AG09319 (cell line): ENCODE measurements at regions not wholly inside any gene's neighbourhood (a gene's known extent, or its start where the extent isn't known, plus 50 kb on each side); places are given as distances from the start of the nearest gene placed in this dataset.
"Not testable (repeated sequence)": the region's sequence is repeated elsewhere in the genome, so short reads cannot be mapped to it uniquely, and the experiment has no call there.

ENCODE experiments used
- DNase-seq: peaks from one replicate; pipeline ENCODE4 v3.0.0-alpha.2; 2010; ENCODE audit warnings: low read depth; ENCODE audit errors: extremely low read depth
- TF ChIP-seq, protein P1 (sequence below): IDR thresholded peaks from 2 replicates; pipeline ENCODE4 v1.5.1; 2011; ENCODE audit warnings: low read depth, mild to moderate bottlenecking, inconsistent platforms, low read length, moderate library complexity

DNA sequence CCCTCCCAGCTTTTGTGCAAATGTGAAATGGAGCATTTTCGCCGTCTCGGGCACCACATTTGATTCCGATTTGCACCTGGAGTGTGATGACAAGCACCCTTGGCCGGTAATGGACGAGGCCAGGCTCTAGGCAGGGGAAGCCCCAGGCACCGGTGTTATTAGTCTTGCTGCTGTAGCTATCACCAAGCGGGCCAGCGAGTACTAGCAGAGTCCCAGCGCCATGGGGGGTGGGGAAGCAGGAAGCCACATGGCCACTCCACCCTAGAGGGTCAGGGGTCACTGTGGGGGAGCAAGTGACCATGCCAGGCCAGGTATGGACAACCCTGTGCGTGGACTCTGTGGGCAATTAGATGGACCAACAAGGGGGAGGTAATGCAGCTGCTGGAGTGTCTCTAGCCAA, 88.8 kb downstream of the CPZ start:
- TF ChIP-seq, protein P1, sequence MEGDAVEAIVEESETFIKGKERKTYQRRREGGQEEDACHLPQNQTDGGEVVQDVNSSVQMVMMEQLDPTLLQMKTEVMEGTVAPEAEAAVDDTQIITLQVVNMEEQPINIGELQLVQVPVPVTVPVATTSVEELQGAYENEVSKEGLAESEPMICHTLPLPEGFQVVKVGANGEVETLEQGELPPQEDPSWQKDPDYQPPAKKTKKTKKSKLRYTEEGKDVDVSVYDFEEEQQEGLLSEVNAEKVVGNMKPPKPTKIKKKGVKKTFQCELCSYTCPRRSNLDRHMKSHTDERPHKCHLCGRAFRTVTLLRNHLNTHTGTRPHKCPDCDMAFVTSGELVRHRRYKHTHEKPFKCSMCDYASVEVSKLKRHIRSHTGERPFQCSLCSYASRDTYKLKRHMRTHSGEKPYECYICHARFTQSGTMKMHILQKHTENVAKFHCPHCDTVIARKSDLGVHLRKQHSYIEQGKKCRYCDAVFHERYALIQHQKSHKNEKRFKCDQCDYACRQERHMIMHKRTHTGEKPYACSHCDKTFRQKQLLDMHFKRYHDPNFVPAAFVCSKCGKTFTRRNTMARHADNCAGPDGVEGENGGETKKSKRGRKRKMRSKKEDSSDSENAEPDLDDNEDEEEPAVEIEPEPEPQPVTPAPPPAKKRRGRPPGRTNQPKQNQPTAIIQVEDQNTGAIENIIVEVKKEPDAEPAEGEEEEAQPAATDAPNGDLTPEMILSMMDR, result no peak
- DNase-seq, result no peak

DNA sequence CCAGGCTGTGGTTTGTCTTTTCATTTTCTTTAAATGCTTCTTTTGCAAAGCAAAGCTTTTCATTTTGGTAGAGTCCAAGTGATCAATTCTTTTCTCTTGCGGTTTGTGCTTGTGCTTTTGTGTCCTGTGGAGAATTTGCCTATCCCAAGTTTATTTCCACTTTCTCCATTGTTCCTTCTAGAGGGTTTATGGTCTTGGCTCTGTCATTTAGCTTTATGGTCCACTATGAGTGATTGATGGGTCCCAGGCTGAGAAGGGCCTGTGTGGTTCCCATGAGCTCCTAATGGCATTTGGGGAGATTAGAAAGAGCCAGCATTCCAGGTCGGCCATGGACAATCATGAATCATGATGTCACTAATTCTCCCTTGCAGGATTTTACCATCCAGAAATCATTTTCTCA, 86.5 kb downstream of the CPZ start:
- DNase-seq, result no peak
- TF ChIP-seq, protein P1, result no peak

DNA sequence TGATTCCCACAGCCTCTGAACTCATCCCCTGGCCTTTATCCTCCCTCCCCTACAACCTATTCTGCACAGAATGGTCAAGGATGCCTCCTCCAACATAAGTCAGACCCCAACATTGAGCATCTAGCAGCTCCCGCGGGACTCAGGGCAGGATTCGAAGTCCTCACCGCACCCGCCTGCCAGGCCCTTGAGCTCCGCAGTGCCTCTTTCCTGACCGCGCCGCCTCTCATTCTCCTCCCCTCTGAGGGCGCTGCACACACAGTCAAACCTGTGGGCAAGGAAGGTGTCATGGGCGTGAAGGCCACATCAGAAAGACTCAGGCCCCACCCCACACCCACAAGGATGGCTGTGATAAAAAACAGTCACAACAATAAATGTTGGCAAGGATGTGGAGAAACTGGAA, 84.1 kb downstream of the CPZ start:
- TF ChIP-seq, protein P1, result no peak
- no peak for DNase-seq

DNA sequence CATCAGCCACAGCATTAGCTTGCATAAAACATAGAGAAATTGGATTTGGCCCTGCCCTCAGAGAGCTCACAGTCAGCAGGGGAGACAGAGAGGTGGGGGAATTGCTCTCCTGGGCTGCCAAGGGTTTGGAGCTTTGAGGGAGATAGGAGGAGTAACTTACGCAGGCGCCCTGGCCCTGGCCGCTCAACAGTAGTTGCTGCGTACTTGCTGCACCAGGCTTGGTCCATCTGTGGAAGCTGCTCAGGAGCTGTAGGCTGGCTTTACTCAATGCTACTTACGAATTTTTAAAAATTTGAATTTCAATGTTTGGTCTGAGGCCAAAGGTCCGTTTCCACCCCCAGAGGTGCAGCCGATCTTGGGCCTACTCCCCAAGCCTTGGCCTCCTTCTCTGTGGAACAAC, 83.3 kb downstream of the CPZ start:
- TF ChIP-seq, protein P1, result no peak
- DNase-seq, result no peak

DNA sequence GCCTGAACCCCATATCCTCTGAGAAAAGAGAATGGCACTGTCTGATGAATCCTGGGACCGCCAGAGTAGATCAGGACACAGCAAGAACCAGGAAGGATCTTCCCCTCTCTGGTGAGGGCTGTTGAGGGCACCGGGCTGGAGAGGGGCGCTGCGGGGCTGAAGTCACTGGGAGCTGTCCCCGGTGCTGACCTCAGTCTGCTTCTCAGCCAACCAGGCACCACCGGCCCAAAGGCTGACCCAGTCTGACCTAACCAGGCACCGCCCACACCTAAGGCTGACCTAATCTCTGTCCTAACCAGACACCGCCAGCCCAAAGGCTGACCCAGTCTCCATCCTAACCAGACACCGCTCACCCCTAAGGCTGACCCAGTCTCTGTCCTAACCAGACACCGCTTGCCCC, 82.8 kb downstream of the CPZ start:
- TF ChIP-seq, protein P1, result no peak
- no peak for DNase-seq

DNA sequence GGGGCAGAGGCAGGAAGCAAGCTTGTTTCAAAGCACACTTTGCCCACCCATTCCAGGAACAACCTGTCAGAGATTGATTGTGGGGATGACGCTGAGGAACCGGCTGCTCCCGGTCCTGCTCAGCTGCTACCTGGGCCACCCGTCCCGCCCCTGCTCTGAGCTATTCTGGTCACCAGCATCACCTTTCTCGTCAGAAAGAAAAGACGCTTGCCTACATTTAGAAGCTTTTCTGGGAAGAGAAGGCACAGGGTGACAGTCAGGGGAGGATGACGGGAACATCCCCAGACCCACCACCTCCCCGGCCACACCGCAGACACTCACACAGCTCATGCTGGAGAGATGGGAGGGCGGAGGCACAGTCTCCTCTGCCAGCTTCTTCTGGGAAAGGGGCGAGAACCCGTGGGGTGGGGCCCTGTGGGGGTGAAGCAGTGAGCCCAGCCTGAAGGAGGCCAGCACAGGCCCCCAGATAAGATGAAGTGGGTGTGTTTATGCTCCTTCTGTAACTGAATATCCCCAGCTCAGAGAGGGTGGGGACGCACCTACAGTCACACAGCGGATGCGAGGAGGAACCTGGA, 81.8 kb downstream of the CPZ start:
- no peak for DNase-seq
- TF ChIP-seq, protein P1, result no peak

DNA sequence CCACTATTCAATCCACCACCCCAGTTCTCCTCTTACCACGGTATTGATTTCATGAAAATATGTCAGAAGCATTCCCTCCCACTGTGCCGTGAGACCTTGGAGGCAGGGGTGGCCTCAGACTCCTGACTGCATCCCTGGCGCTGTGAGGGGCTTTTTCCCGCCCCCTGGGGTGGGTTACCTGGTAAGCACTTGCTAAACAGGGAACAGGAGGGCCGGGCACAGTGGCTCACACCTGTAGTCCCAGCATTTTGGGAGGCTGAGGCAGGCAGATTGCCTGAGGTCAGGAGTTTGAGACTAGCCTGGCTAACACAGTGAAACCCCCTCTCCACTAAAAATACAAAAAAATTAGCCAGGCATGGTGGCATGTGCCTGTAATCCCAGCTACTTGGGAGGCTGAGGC, 80.5 kb downstream of the CPZ start:
- not testable (repeated sequence) for DNase-seq

DNA sequence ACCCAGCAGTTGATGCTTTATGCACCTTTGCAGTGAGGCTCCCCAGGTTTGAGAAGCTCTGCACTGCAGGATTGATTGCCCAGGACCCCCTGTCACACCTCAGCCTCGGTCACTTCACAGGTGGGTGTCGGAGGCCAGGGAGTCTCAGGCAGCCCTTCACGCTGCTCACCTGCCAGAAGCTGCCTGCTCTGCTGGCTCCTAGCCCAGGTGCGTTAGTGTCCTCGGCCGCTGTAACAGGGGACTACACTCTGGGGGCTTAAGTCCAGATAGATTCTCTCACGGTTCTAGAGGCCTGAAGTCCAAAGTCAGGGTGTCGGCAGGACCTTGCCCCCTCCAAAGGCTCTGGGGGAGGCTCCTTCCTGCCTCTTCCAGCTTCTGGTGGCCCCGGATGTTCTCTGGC, 79.9 kb downstream of the CPZ start:
- no peak for DNase-seq
- TF ChIP-seq, protein P1, result no peak
